Liver (tissue), 8 donors: ENCODE measurements at regions not wholly inside any gene's neighbourhood (a gene's known extent, or its start where the extent isn't known, plus 50 kb on each side); places are given as distances from the start of the nearest gene placed in this dataset.
A peak's percentile ranks its signal among the peaks of the same experiment; 100 is the strongest.

ENCODE experiments used
- DNase-seq: peaks from one replicate; pipeline ENCODE4 v3.0.0-alpha.2; 2017; ENCODE audit warnings: low spot score
- H3K27ac ChIP-seq, 2 donors: one replicate each; pipeline ENCODE4 v1.7.0; 2013; ENCODE audit warnings: inconsistent platforms in 2 of 2, low read length in 2 of 2, control low read depth in 1 of 2, low read depth in 1 of 2, mild to moderate bottlenecking in 1 of 2
- H3K27me3 ChIP-seq, 4 donors: one replicate each; pipeline versions ENCODE4 v1.6.1 to v1.7.0; 2013; ENCODE audit warnings: low read length in 3 of 4, inconsistent platforms in 1 of 4, mild to moderate bottlenecking in 1 of 4, moderate library complexity in 1 of 4; ENCODE audit not compliant: control insufficient read depth in 4 of 4, insufficient read depth in 4 of 4
- H3K36me3 ChIP-seq, 4 donors: one replicate each; pipeline versions ENCODE4 v1.6.1 to v1.7.0; 2013; ENCODE audit warnings: low read length in 3 of 4, mild to moderate bottlenecking in 3 of 4, low read depth in 1 of 4, moderate library complexity in 1 of 4; ENCODE audit not compliant: control insufficient read depth in 4 of 4, insufficient read depth in 3 of 4
- H3K4me1 ChIP-seq, 4 donors: one replicate each; pipeline versions ENCODE4 v1.6.1 to v1.7.0; 2013; ENCODE audit warnings: low read length in 3 of 4, mild to moderate bottlenecking in 3 of 4, moderate library complexity in 1 of 4; ENCODE audit not compliant: control insufficient read depth in 4 of 4, insufficient read depth in 4 of 4
- H3K4me3 ChIP-seq, 3 donors: one replicate each; pipeline versions ENCODE4 v1.6.1 to v1.7.0; 2013; ENCODE audit warnings: low read length in 3 of 3, control low read depth in 1 of 3, low read depth in 1 of 3, mild to moderate bottlenecking in 1 of 3
- H3K9ac ChIP-seq, 2 donors: one replicate each; pipeline ENCODE4 v1.7.0; 2013; ENCODE audit warnings: low read length in 2 of 2, mild to moderate bottlenecking in 2 of 2, moderate library complexity in 2 of 2, control low read depth in 1 of 2, low read depth in 1 of 2
- H3K9me3 ChIP-seq, 4 donors: one replicate each; pipeline versions ENCODE4 v1.6.1 to v1.7.0; 2013; ENCODE audit warnings: low read length in 3 of 4; ENCODE audit not compliant: control insufficient read depth in 4 of 4
- EGR1 ChIP-seq, 2 donors: IDR thresholded peaks; 2 replicates each; pipeline ENCODE4 v1.6.1; 2016 to 2018; ENCODE audit warnings: antibody characterized with exemption in 2 of 2, low read depth in 2 of 2
- FOXA1 ChIP-seq: IDR thresholded peaks from 2 replicates; pipeline ENCODE4 v1.6.1; 2016; ENCODE audit warnings: antibody characterized with exemption
- HNF4A ChIP-seq, 2 donors: conservative IDR thresholded peaks; 2 replicates each; pipeline ENCODE4 v1.6.1; 2016; ENCODE audit warnings: antibody characterized with exemption in 2 of 2, mild to moderate bottlenecking in 2 of 2
- HNF4G ChIP-seq: IDR thresholded peaks from 2 replicates; pipeline ENCODE4 v1.6.1; 2016; ENCODE audit warnings: antibody characterized with exemption
- RAD21 ChIP-seq, 2 donors: IDR thresholded peaks; 2 replicates each; pipeline ENCODE4 v1.6.1; 2016; ENCODE audit warnings: antibody characterized with exemption in 2 of 2, mild to moderate bottlenecking in 2 of 2
- RXRA ChIP-seq, 2 donors: IDR thresholded peaks; 2 replicates each; pipeline ENCODE4 v1.6.1; 2017 to 2018; ENCODE audit warnings: antibody characterized with exemption in 2 of 2, mild to moderate bottlenecking in 1 of 2
- SP1 ChIP-seq: IDR thresholded peaks from 2 replicates; pipeline ENCODE4 v1.6.1; 2018; ENCODE audit warnings: antibody characterized with exemption, mild to moderate bottlenecking
- TAF1 ChIP-seq: conservative IDR thresholded peaks from 2 replicates; pipeline ENCODE4 v1.6.1; 2016; ENCODE audit warnings: antibody characterized with exemption, mild to moderate bottlenecking
- YY1 ChIP-seq: IDR thresholded peaks from 2 replicates; pipeline ENCODE4 v1.6.1; 2016; ENCODE audit warnings: antibody characterized with exemption, mild to moderate bottlenecking
- WGBS: extraction: QIAGEN DNeasy Blood & Tissue Kit; methylation state at CpG from one replicate; pipeline ENCODE4 v1.1.7; 2013; 5-methylcytosine and 5-hydroxymethylcytosine counted together
- TF ChIP-seq, protein P1 (sequence below): IDR thresholded peaks from 2 replicates; pipeline ENCODE4 v1.6.1; 2016; ENCODE audit warnings: antibody characterized with exemption, mild to moderate bottlenecking
- TF ChIP-seq, protein P2 (sequence below): fragments of 150-350 bp; IDR thresholded peaks from 2 replicates; pipeline ENCODE4 v1.5.1; 2017; ENCODE audit warnings: improper control_type of control experiment, low read depth, low read length; ENCODE audit not compliant: missing input control
- TF ChIP-seq, protein P3 (sequence below): IDR thresholded peaks from 2 replicates; pipeline ENCODE4 v1.6.1; 2016; ENCODE audit warnings: antibody characterized with exemption
- TF ChIP-seq, protein P4 (sequence below): IDR thresholded peaks from 2 replicates; pipeline ENCODE4 v1.6.1; 2016; ENCODE audit warnings: antibody characterized with exemption
- TF ChIP-seq, protein P5 (sequence below): IDR thresholded peaks from 2 replicates; pipeline ENCODE4 v1.6.1; 2016; ENCODE audit warnings: antibody characterized with exemption
- donor health status: healthy.
- donor health status: healthy.
- donor health status: healthy.
- donor health status: healthy.
- donor health status: healthy.

DNA sequence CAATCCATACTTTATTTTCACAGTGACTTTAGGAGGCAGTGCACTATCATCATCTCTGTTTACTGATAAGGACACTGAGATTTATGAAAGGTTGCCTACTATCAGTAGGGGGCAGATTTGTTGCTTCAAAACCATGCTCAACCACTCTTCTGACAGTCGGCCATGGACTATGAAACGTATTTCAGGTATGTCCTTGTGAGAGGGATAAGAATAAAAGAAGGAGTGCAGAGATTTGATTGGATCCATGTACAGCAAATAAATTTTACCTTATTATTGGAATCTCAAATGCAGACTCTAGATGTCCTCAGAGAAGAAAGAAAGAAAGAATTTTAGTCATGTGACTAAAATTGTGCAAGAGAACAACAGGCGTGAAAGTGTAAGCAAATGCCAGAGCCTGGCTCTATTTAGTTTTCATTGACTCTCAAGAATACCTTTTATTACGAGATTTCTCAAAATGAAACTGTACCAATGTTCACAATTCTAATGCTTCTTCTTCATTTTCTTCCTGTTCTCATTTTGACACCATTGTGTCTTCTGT, 296.6 kb upstream of the RASA1 start:
- TF ChIP-seq HNF4G (no peak), RAD21 (IDR thresholded peaks at IDR 0.05) (peak; percentile 32 to 54)
- H3K9me3 ChIP-seq: no peaks in the 10 kb centered on the region
- WGBS: 13% methylated on average over 4 of the region's 4 CpGs
- H3K4me3 ChIP-seq: no peak overlapping the region
- no peak overlapping the region for H3K9ac ChIP-seq
- peaks cover 0 to 3% (median 0%) of the 10 kb centered on the region in 4 donors for H3K27me3 ChIP-seq
- H3K4me1 ChIP-seq: peaks cover 0 to 2% (median 0%) of the 10 kb centered on the region in 4 donors
- H3K27ac ChIP-seq: no peak overlapping the region
- H3K36me3 ChIP-seq: no peaks in the 10 kb centered on the region
- no peak for DNase-seq

DNA sequence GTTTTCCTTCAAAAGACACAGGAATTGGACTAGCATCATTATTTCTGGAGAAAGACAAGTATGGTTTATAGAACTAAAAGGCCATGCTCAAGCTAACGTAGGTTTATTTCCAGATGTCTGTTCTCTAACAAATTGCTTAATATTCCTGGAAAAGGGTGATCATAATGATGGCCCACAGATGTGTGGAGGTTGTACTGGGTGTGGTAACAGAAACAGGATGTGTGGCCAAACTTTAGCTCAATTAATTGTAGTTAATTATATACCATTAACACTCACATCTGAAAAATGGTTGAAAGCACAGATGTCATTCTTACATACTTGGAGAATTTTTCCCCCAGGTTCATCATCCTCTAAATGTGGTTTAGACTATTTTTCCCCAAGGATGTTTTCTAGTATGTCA, 292.7 kb upstream of the RASA1 start:
- Histone ChIP-seq H3K4me1 (no peaks in the 10 kb centered on the region), H3K27me3 (peaks cover 0 to 10% (median 0%) of the 10 kb centered on the region in 4 donors), H3K36me3 (no peaks in the 10 kb centered on the region), H3K27ac (no peak overlapping the region), H3K9ac (no peak overlapping the region), H3K4me3 (no peak overlapping the region), H3K9me3 (no peaks in the 10 kb centered on the region)
- TF ChIP-seq, protein P1, sequence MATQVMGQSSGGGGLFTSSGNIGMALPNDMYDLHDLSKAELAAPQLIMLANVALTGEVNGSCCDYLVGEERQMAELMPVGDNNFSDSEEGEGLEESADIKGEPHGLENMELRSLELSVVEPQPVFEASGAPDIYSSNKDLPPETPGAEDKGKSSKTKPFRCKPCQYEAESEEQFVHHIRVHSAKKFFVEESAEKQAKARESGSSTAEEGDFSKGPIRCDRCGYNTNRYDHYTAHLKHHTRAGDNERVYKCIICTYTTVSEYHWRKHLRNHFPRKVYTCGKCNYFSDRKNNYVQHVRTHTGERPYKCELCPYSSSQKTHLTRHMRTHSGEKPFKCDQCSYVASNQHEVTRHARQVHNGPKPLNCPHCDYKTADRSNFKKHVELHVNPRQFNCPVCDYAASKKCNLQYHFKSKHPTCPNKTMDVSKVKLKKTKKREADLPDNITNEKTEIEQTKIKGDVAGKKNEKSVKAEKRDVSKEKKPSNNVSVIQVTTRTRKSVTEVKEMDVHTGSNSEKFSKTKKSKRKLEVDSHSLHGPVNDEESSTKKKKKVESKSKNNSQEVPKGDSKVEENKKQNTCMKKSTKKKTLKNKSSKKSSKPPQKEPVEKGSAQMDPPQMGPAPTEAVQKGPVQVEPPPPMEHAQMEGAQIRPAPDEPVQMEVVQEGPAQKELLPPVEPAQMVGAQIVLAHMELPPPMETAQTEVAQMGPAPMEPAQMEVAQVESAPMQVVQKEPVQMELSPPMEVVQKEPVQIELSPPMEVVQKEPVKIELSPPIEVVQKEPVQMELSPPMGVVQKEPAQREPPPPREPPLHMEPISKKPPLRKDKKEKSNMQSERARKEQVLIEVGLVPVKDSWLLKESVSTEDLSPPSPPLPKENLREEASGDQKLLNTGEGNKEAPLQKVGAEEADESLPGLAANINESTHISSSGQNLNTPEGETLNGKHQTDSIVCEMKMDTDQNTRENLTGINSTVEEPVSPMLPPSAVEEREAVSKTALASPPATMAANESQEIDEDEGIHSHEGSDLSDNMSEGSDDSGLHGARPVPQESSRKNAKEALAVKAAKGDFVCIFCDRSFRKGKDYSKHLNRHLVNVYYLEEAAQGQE: no peak
- TF ChIP-seq HNF4G (no peak), SP1 (no peak), RXRA (IDR thresholded peaks at IDR 0.05) (no peak), YY1 (no peak), FOXA1 (no peak), HNF4A (conservative IDR thresholded peaks at IDR 0.05) (no peak), EGR1 (IDR thresholded peaks at IDR 0.05; ENCODE audit: low read depth in 2 of 2) (no peak), RAD21 (IDR thresholded peaks at IDR 0.05) (no peak), TAF1 (no peak)
- TF ChIP-seq, protein P2, sequence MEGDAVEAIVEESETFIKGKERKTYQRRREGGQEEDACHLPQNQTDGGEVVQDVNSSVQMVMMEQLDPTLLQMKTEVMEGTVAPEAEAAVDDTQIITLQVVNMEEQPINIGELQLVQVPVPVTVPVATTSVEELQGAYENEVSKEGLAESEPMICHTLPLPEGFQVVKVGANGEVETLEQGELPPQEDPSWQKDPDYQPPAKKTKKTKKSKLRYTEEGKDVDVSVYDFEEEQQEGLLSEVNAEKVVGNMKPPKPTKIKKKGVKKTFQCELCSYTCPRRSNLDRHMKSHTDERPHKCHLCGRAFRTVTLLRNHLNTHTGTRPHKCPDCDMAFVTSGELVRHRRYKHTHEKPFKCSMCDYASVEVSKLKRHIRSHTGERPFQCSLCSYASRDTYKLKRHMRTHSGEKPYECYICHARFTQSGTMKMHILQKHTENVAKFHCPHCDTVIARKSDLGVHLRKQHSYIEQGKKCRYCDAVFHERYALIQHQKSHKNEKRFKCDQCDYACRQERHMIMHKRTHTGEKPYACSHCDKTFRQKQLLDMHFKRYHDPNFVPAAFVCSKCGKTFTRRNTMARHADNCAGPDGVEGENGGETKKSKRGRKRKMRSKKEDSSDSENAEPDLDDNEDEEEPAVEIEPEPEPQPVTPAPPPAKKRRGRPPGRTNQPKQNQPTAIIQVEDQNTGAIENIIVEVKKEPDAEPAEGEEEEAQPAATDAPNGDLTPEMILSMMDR: no peak
- TF ChIP-seq, protein P3, sequence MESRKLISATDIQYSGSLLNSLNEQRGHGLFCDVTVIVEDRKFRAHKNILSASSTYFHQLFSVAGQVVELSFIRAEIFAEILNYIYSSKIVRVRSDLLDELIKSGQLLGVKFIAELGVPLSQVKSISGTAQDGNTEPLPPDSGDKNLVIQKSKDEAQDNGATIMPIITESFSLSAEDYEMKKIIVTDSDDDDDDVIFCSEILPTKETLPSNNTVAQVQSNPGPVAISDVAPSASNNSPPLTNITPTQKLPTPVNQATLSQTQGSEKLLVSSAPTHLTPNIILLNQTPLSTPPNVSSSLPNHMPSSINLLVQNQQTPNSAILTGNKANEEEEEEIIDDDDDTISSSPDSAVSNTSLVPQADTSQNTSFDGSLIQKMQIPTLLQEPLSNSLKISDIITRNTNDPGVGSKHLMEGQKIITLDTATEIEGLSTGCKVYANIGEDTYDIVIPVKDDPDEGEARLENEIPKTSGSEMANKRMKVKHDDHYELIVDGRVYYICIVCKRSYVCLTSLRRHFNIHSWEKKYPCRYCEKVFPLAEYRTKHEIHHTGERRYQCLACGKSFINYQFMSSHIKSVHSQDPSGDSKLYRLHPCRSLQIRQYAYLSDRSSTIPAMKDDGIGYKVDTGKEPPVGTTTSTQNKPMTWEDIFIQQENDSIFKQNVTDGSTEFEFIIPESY: no peak
- TF ChIP-seq, protein P4, sequence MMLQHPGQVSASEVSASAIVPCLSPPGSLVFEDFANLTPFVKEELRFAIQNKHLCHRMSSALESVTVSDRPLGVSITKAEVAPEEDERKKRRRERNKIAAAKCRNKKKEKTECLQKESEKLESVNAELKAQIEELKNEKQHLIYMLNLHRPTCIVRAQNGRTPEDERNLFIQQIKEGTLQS: no peak
- TF ChIP-seq, protein P5, sequence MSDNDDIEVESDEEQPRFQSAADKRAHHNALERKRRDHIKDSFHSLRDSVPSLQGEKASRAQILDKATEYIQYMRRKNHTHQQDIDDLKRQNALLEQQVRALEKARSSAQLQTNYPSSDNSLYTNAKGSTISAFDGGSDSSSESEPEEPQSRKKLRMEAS: no peak
- no peak for DNase-seq
- WGBS: 53% methylated on average over 1 of the region's 1 CpG
